ENCODE measurements at regions not wholly inside any gene's neighbourhood (a gene's known extent, or its start where the extent isn't known, plus 50 kb on each side); places are given as distances from the start of the nearest gene placed in this dataset.

- Histone ChIP-seq H3K79me2 (ENCODE audit: control insufficient read depth, insufficient read depth, low read length) (no peaks in the 10 kb centered on the region), H3K4me3 (ENCODE audit: control extremely low read depth in 1 of 5, extremely low read depth in 1 of 5, insufficient read depth in 1 of 5, low read depth in 2 of 5, low read length in 4 of 5) (no peak overlapping the region), H4K20me1 (ENCODE audit: control insufficient read depth, insufficient read depth, low read length, poor library complexity, severe bottlenecking) (no peaks in the 10 kb centered on the region), H2AFZ (ENCODE audit: insufficient read depth, low read depth, low read length, poor library complexity, severe bottlenecking) (no peak overlapping the region), H3K9ac (ENCODE audit: low read length) (no peak overlapping the region), H3K9me3 (ENCODE audit: control extremely low read depth in 1 of 3, control insufficient read depth in 2 of 3, insufficient read depth in 1 of 3, low read length in 2 of 3) (peaks cover 0 to 3% (median 0%) of the 10 kb centered on the region in 3 donors), H3K4me1 (ENCODE audit: control insufficient read depth in 2 of 2, insufficient read depth in 2 of 2, low read length in 2 of 2) (no peaks in the 10 kb centered on the region), H3K27ac (ENCODE audit: low read length in 2 of 2) (no peak overlapping the region), H3K4me2 (replicated peaks; ENCODE audit: low read depth, low read length, poor library complexity, severe bottlenecking) (no peak overlapping the region), H3K27me3 (replicated peaks in 1 of 4; ENCODE audit: control extremely low read depth in 1 of 4, control insufficient read depth in 3 of 4, insufficient read depth in 4 of 4, low read length in 3 of 4) (peaks cover 0 to 8% (median 0%) of the 10 kb centered on the region in 4 experiments), H3K36me3 (replicated peaks in 1 of 2; ENCODE audit: control extremely low read depth in 1 of 2, control insufficient read depth in 1 of 2, extremely low read depth in 1 of 2, insufficient read depth in 2 of 2, low read length in 1 of 2) (no peaks in the 10 kb centered on the region)
- 88% methylated on average over 6 of the region's 6 CpGs for WGBS (ENCODE audit: insufficient coverage)
- no peak overlapping the region for H3K4me3 Mint-ChIP-seq
- H3K27ac Mint-ChIP-seq, result no peak overlapping the region
- H3K4me1 Mint-ChIP-seq, result no peaks in the 10 kb centered on the region
- TF ChIP-seq EZH2 (IDR thresholded peaks at IDR 0.05; ENCODE audit: borderline replicate concordance, insufficient read depth, low read depth, low read length, poor library complexity, severe bottlenecking) (no peak), CTCF (IDR thresholded peaks at IDR 0.05) (no peak)
- H3K27me3 Mint-ChIP-seq, result peaks cover 18% of the 10 kb centered on the region
- H3K9me3 Mint-ChIP-seq (ENCODE audit: insufficient read depth), result no peaks in the 10 kb centered on the region
- POLR2A ChIA-PET, result no interaction called here
- DNase-seq, result no peak
- intact Hi-C loops (cut with micrococcal nuclease), result no loop called here
- ATAC-seq (ENCODE audit: low read depth), result no peak
- CTCF ChIA-PET, result no interaction called here
Measured at GRCh38 chr3:184639351-184639750, 72.5 kb downstream of the MAGEF1 start.

GRCh38 chr3:184637705-184638104 lies 74.2 kb downstream of the MAGEF1 start:
- no peak overlapping the region for H3K4me2 ChIP-seq (replicated peaks; ENCODE audit: low read depth, low read length, poor library complexity, severe bottlenecking)
- DNase-seq, result no peak
- H3K4me3 ChIP-seq (ENCODE audit: control extremely low read depth in 1 of 5, extremely low read depth in 1 of 5, insufficient read depth in 1 of 5, low read depth in 2 of 5, low read length in 4 of 5), result no peak overlapping the region
- H3K27me3 ChIP-seq (replicated peaks in 1 of 4; ENCODE audit: control extremely low read depth in 1 of 4, control insufficient read depth in 3 of 4, insufficient read depth in 4 of 4, low read length in 3 of 4), result peaks cover 0 to 8% (median 1%) of the 10 kb centered on the region in 4 experiments
- intact Hi-C loops (cut with micrococcal nuclease), result no loop called here
- no peaks in the 10 kb centered on the region for H3K36me3 ChIP-seq (replicated peaks in 1 of 2; ENCODE audit: control extremely low read depth in 1 of 2, control insufficient read depth in 1 of 2, extremely low read depth in 1 of 2, insufficient read depth in 2 of 2, low read length in 1 of 2)
- TF ChIP-seq EZH2 (IDR thresholded peaks at IDR 0.05; ENCODE audit: borderline replicate concordance, insufficient read depth, low read depth, low read length, poor library complexity, severe bottlenecking) (no peak), CTCF (IDR thresholded peaks at IDR 0.05) (no peak)
- H2AFZ ChIP-seq (ENCODE audit: insufficient read depth, low read depth, low read length, poor library complexity, severe bottlenecking), result no peak overlapping the region
- no peaks in the 10 kb centered on the region for H3K4me1 Mint-ChIP-seq
- H3K27me3 Mint-ChIP-seq, result peaks cover 21% of the 10 kb centered on the region
- no peaks in the 10 kb centered on the region for H4K20me1 ChIP-seq (ENCODE audit: control insufficient read depth, insufficient read depth, low read length, poor library complexity, severe bottlenecking)
- H3K9me3 ChIP-seq (ENCODE audit: control extremely low read depth in 1 of 3, control insufficient read depth in 2 of 3, insufficient read depth in 1 of 3, low read length in 2 of 3), result peaks cover 0 to 3% (median 0%) of the 10 kb centered on the region in 3 donors
- ChIA-PET CTCF (no interaction called here), POLR2A (no interaction called here)
- no peak overlapping the region for H3K4me3 Mint-ChIP-seq
- no CpG with 5 or more reads among the region's 2 CpGs for WGBS (ENCODE audit: insufficient coverage)
- H3K27ac ChIP-seq (ENCODE audit: low read length in 2 of 2), result no peak overlapping the region
- ATAC-seq (ENCODE audit: low read depth), result no peak
- H3K27ac Mint-ChIP-seq, result no peak overlapping the region
- no peak overlapping the region for H3K9ac ChIP-seq (ENCODE audit: low read length)
- H3K79me2 ChIP-seq (ENCODE audit: control insufficient read depth, insufficient read depth, low read length), result no peaks in the 10 kb centered on the region
- no peaks in the 10 kb centered on the region for H3K9me3 Mint-ChIP-seq (ENCODE audit: insufficient read depth)
- no peaks in the 10 kb centered on the region for H3K4me1 ChIP-seq (ENCODE audit: control insufficient read depth in 2 of 2, insufficient read depth in 2 of 2, low read length in 2 of 2)

All from B cell (primary cell).